Neuronal stem cell (in vitro differentiated cells): ENCODE measurements at regions not wholly inside any gene's neighbourhood (a gene's known extent, or its start where the extent isn't known, plus 50 kb on each side); places are given as distances from the start of the nearest gene placed in this dataset.

Experiments used
- DNase-seq: peaks from one replicate; pipeline ENCODE4 v3.0.0-alpha.2; 2013; ENCODE audit warnings: low spot score
- H2AFZ ChIP-seq: one replicate; pipeline ENCODE4 v1.6.1; 2013; ENCODE audit warnings: mild to moderate bottlenecking, low read length, inconsistent platforms
- H2AK5ac ChIP-seq: 2 replicates; pipeline ENCODE4 v1.6.1; 2013; ENCODE audit warnings: low read depth, mild to moderate bottlenecking, inconsistent platforms, low read length, moderate library complexity, mixed read lengths
- H2BK120ac ChIP-seq: 2 replicates; pipeline ENCODE4 v1.6.1; 2013; ENCODE audit warnings: low read depth, mild to moderate bottlenecking, inconsistent platforms, low read length, moderate library complexity, mixed read lengths
- H2BK12ac ChIP-seq: one replicate; pipeline ENCODE4 v1.6.1; 2013; ENCODE audit warnings: low read length, inconsistent platforms
- H2BK15ac ChIP-seq: 2 replicates; pipeline ENCODE4 v1.6.1; 2013; ENCODE audit warnings: mild to moderate bottlenecking, low read length, inconsistent platforms, mixed read lengths
- H2BK5ac ChIP-seq: one replicate; pipeline ENCODE4 v1.6.1; 2013; ENCODE audit warnings: inconsistent platforms, mild to moderate bottlenecking, low read length, moderate library complexity
- H3K14ac ChIP-seq: one replicate; pipeline ENCODE4 v1.6.1; 2013; ENCODE audit warnings: low read length, inconsistent platforms
- H3K18ac ChIP-seq: 2 replicates; pipeline ENCODE4 v1.6.1; 2013; ENCODE audit warnings: low read length, inconsistent platforms
- H3K23ac ChIP-seq: 2 replicates; pipeline ENCODE4 v1.6.1; 2013; ENCODE audit warnings: low read depth, mild to moderate bottlenecking, mixed read lengths, low read length, inconsistent platforms; ENCODE audit not compliant: poor library complexity
- H3K27ac ChIP-seq: replicated peaks from 3 replicates; pipeline ENCODE4 v1.5.1; 2013; ENCODE audit warnings: low read length, inconsistent platforms
- H3K27me3 ChIP-seq, 3 experiments: 2 replicates each; pipeline ENCODE4 v1.6.1; 2013; ENCODE audit warnings: low read length in 3 of 3, mild to moderate bottlenecking in 2 of 3, inconsistent platforms in 1 of 3, low read depth in 1 of 3, mixed read lengths in 1 of 3, moderate library complexity in 1 of 3; ENCODE audit not compliant: control insufficient read depth in 3 of 3, insufficient read depth in 3 of 3
- H3K36me3 ChIP-seq, 2 donors: replicated peaks in 1 of 2; 2 replicates each; pipeline ENCODE4 v1.6.1; 2013; ENCODE audit warnings: low read length in 2 of 2; ENCODE audit not compliant: control insufficient read depth in 2 of 2, insufficient read depth in 2 of 2
- H3K4ac ChIP-seq: 2 replicates; pipeline ENCODE4 v1.6.1; 2013; ENCODE audit warnings: inconsistent platforms, mild to moderate bottlenecking, low read length, moderate library complexity
- H3K4me1 ChIP-seq, 2 donors: 1 replicate in 1 of 2; 2 replicates in 1 of 2; pipeline ENCODE4 v1.6.1; 2013; ENCODE audit warnings: low read length in 2 of 2, low read depth in 1 of 2; ENCODE audit not compliant: control insufficient read depth in 2 of 2, insufficient read depth in 1 of 2
- H3K4me2 ChIP-seq: one replicate; pipeline ENCODE4 v1.6.1; 2013; ENCODE audit warnings: mild to moderate bottlenecking, low read length, inconsistent platforms; ENCODE audit not compliant: insufficient read depth, poor library complexity, severe bottlenecking
- H3K4me3 ChIP-seq, 2 donors: 2 replicates each; pipeline ENCODE4 v1.5.1; 2013; ENCODE audit warnings: low read length in 2 of 2, mild to moderate bottlenecking in 2 of 2, inconsistent platforms in 1 of 2, moderate library complexity in 1 of 2
- H3K79me1 ChIP-seq: one replicate; pipeline ENCODE4 v1.6.1; 2013; ENCODE audit warnings: low read depth, mild to moderate bottlenecking, inconsistent platforms, low read length, moderate library complexity
- H3K9ac ChIP-seq: one replicate; pipeline ENCODE4 v1.6.1; 2013; ENCODE audit warnings: mild to moderate bottlenecking, low read depth, low read length, inconsistent platforms; ENCODE audit not compliant: poor library complexity
- H3K9me3 ChIP-seq, 2 donors: replicated peaks in 1 of 2; 2 replicates each; pipeline versions ENCODE3 to v1.6.1; 2013; ENCODE audit warnings: low read length in 2 of 2, mild to moderate bottlenecking in 2 of 2, inconsistent platforms in 1 of 2, low read depth in 1 of 2, mixed read lengths in 1 of 2, moderate library complexity in 1 of 2; ENCODE audit not compliant: control insufficient read depth in 2 of 2, insufficient read depth in 1 of 2
- H4K8ac ChIP-seq: one replicate; pipeline ENCODE4 v1.6.1; 2013; ENCODE audit warnings: low read depth, mild to moderate bottlenecking, inconsistent platforms, low read length, moderate library complexity
- H4K91ac ChIP-seq: one replicate; pipeline ENCODE4 v1.6.1; 2013; ENCODE audit warnings: low read length, low read depth, mild to moderate bottlenecking, inconsistent platforms; ENCODE audit not compliant: poor library complexity
- WGBS, 2 donors: extraction: QIAGEN DNeasy Blood & Tissue Kit; methylation state at CpG; one replicate each; pipeline ENCODE4 v1.1.7; 2013; ENCODE audit warnings: missing lambda C conversion rate in 2 of 2, mixed read lengths in 1 of 2; ENCODE audit not compliant: insufficient read length in 2 of 2, insufficient replicate concordance in 1 of 2; ENCODE audit errors: extremely low coverage in 2 of 2; 5-methylcytosine and 5-hydroxymethylcytosine counted together

DNA sequence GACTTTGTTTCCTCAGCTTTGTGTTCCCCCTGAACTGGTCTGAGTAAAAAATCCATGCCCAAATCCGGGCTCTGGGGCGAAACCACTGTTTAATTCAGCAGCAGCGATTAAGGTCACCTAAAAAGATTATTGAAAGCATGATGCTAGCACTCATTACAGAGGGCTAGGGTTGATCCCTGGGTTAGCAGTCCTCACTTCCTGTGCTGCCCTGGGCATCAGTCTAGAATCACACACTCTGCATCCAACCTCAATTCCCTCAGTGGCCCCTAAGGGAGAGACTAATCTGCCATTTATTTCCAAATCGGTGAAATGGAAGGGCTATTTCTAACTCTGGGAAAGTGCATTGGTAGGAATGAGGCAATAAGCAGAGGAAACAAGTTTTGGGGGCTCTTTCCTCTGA, 107.2 kb downstream of the BTG1 start:
- Histone ChIP-seq H2BK5ac (no peak overlapping the region), H3K23ac (no peak overlapping the region), H3K14ac (no peak overlapping the region), H3K9ac (no peak overlapping the region), H3K79me1 (no peaks in the 10 kb centered on the region), H3K4me2 (no peak overlapping the region), H2BK15ac (no peak overlapping the region), H4K8ac (no peak overlapping the region), H2AFZ (peak overlapping the region; percentile 54), H2AK5ac (no peak overlapping the region), H2BK12ac (no peak overlapping the region), H2BK120ac (no peak overlapping the region), H3K27ac (no peak overlapping the region), H3K18ac (no peak overlapping the region), H3K4ac (no peak overlapping the region), H3K36me3 (no peaks in the 10 kb centered on the region), H3K9me3 (no peaks in the 10 kb centered on the region), H3K27me3 (no peaks in the 10 kb centered on the region), H4K91ac (no peak overlapping the region), H3K4me3 (no peak overlapping the region), H3K4me1 (peaks cover 4 to 11% of the 10 kb centered on the region in 2 donors)
- no peak for DNase-seq
- no CpG with 5 or more reads among the region's 4 CpGs for WGBS, 2 donors

DNA sequence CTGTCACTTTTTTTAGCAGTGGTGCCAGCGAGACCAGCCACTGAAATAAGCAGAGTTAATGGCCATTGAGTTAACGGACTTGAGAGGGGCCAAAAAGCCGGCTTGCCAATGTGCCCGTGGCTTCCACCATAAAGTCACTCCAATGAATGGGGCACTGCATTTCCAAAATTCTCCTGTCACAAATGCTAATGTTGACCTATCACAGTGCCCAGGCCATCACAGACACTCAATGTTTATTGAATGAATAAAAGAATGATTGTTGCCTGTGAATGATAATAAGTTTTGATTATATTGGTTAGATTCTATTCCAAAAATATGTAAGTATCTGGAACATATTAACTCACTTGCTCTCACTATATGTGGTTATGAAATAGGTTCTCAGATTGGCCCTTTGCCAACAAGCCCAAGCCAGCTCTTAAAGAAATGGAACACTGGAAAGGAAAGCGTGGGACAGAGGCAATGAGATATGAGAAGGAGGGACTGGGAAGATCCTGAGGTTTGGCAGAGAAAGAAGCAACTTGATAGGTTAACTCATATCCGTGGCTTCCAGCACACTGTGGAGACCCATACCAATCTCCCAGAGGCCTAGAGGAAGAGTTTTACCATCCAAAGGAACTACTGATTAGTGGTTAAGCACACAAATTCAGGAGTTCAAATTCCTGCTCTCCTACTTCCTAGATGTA, 108.7 kb downstream of the BTG1 start:
- no peak overlapping the region for H2BK12ac ChIP-seq
- no peak overlapping the region for H3K27ac ChIP-seq
- no peak overlapping the region for H3K4me3 ChIP-seq
- no peak overlapping the region for H4K8ac ChIP-seq
- H3K4me2 ChIP-seq, result no peak overlapping the region
- H2AK5ac ChIP-seq, result no peak overlapping the region
- H3K36me3 ChIP-seq, result no peaks in the 10 kb centered on the region
- H3K4ac ChIP-seq, result no peak overlapping the region
- H2BK15ac ChIP-seq, result no peak overlapping the region
- no peaks in the 10 kb centered on the region for H3K27me3 ChIP-seq
- no peak overlapping the region for H4K91ac ChIP-seq
- DNase-seq, result no peak
- H3K23ac ChIP-seq, result no peak overlapping the region
- peaks cover 4 to 11% of the 10 kb centered on the region in 2 donors for H3K4me1 ChIP-seq
- no peaks in the 10 kb centered on the region for H3K79me1 ChIP-seq
- H2BK5ac ChIP-seq, result no peak overlapping the region
- H3K18ac ChIP-seq, result no peak overlapping the region
- H2AFZ ChIP-seq, result peak overlapping the region; percentile 21
- no CpG with 5 or more reads among the region's 6 CpGs for WGBS, 2 donors
- no peak overlapping the region for H2BK120ac ChIP-seq
- no peak overlapping the region for H3K14ac ChIP-seq
- H3K9ac ChIP-seq, result no peak overlapping the region
- H3K9me3 ChIP-seq, result no peaks in the 10 kb centered on the region

DNA sequence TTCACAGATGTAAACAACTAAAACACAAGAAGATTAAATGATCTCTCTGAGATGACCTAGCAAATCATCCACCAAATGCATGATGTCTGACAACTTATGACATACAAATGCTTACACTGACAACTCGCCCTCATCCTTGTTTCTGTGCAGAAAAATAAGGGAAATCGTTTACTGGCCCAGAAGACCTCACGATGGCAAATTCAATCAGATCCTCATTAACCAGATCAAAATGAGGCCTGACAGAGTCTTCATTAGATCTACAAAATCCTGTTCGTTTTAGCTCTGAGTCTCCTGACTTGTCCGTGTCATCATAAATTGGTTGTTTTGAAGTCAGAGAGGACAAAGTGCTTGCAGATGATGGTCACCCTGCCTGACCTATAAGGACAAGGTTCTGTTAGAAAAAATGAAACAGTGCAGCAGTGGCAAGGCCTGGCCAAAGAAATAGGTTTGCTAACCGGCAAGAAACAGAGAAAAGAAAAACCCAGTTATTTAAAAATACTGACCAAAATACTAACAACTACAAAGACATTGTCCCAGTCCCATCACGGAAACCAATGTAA, 109.5 kb downstream of the BTG1 start:
- no peak overlapping the region for H2BK120ac ChIP-seq
- no peak for DNase-seq
- H3K4me2 ChIP-seq, result no peak overlapping the region
- no CpG with 5 or more reads among the region's 7 CpGs for WGBS, 2 donors
- no peak overlapping the region for H4K8ac ChIP-seq
- no peak overlapping the region for H3K4me3 ChIP-seq
- no peak overlapping the region for H3K14ac ChIP-seq
- H2AFZ ChIP-seq, result peak overlapping the region; percentile 38
- H3K18ac ChIP-seq, result no peak overlapping the region
- no peak overlapping the region for H2BK12ac ChIP-seq
- H2AK5ac ChIP-seq, result no peak overlapping the region
- no peaks in the 10 kb centered on the region for H3K36me3 ChIP-seq
- no peaks in the 10 kb centered on the region for H3K79me1 ChIP-seq
- H2BK5ac ChIP-seq, result no peak overlapping the region
- no peak overlapping the region for H4K91ac ChIP-seq
- no peaks in the 10 kb centered on the region for H3K27me3 ChIP-seq
- H3K9me3 ChIP-seq, result no peaks in the 10 kb centered on the region
- H3K23ac ChIP-seq, result no peak overlapping the region
- no peak overlapping the region for H3K4ac ChIP-seq
- no peak overlapping the region for H3K9ac ChIP-seq
- H3K4me1 ChIP-seq, result peaks cover 4 to 11% of the 10 kb centered on the region in 2 donors
- H2BK15ac ChIP-seq, result no peak overlapping the region
- H3K27ac ChIP-seq, result no peak overlapping the region

DNA sequence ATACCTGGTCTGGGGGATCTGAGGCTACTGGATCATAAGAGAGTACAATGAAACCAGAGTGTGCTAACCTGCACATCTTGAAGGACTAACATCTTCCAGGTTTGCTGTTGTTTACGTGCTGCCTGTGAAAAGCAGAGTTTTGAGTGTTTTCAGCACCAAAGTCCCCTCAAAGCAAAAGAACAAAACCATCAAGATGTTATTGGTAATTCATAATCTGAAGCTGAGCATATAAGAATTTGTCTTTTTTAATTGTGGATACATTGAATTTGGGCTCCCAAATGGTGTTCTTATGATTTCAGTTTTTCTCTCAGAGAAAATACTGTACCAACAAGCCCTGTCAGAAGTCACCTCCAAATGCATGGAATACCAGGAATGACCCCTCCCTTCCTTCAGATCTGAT, 110.2 kb downstream of the BTG1 start:
- Histone ChIP-seq H3K79me1 (no peaks in the 10 kb centered on the region), H3K23ac (no peak overlapping the region), H3K4me3 (no peak overlapping the region), H2BK5ac (no peak overlapping the region), H3K9ac (no peak overlapping the region), H2BK12ac (no peak overlapping the region), H3K9me3 (no peaks in the 10 kb centered on the region), H2BK120ac (no peak overlapping the region), H3K27ac (no peak overlapping the region), H4K8ac (no peak overlapping the region), H4K91ac (no peak overlapping the region), H3K27me3 (no peaks in the 10 kb centered on the region), H3K18ac (no peak overlapping the region), H2AK5ac (no peak overlapping the region), H3K4ac (no peak overlapping the region), H2BK15ac (no peak overlapping the region), H3K36me3 (no peaks in the 10 kb centered on the region), H3K4me2 (no peak overlapping the region), H2AFZ (no peak overlapping the region), H3K4me1 (peaks cover 4 to 11% of the 10 kb centered on the region in 2 donors), H3K14ac (no peak overlapping the region)
- DNase-seq, result no peak
- no CpG with 5 or more reads among the region's 1 CpG for WGBS, 2 donors
